GM12874 (cell line): ENCODE measurements at regions not wholly inside any gene's neighbourhood (a gene's known extent, or its start where the extent isn't known, plus 50 kb on each side); places are given as distances from the start of the nearest gene placed in this dataset.

Source experiments
- TF ChIP-seq, protein P1 (sequence below): IDR thresholded peaks from 2 replicates; pipeline ENCODE4 v1.5.1; 2011; ENCODE audit warnings: low read depth, mild to moderate bottlenecking, control low read depth, low read length, moderate library complexity; ENCODE audit not compliant: insufficient read depth

DNA sequence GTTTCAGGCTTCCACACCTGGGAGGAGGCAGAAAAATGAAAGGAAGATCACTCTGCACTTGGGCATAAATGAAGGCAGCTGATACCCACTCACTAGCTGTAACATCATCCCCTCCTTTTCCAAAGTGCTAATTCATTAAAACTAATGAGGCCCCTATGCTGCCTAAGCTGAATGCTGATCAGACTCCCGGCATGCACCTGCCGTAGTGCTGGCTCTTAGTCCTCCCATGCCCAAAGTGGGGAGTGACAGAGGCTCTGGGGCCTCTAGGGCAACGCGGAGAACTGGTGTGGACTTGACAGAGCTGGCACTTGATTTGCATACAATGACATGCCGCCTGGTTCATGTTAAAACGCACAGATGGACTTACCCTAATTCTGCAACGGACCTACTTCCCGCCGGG, 96.5 kb upstream of the NCAM1 start:
- TF ChIP-seq, protein P1, sequence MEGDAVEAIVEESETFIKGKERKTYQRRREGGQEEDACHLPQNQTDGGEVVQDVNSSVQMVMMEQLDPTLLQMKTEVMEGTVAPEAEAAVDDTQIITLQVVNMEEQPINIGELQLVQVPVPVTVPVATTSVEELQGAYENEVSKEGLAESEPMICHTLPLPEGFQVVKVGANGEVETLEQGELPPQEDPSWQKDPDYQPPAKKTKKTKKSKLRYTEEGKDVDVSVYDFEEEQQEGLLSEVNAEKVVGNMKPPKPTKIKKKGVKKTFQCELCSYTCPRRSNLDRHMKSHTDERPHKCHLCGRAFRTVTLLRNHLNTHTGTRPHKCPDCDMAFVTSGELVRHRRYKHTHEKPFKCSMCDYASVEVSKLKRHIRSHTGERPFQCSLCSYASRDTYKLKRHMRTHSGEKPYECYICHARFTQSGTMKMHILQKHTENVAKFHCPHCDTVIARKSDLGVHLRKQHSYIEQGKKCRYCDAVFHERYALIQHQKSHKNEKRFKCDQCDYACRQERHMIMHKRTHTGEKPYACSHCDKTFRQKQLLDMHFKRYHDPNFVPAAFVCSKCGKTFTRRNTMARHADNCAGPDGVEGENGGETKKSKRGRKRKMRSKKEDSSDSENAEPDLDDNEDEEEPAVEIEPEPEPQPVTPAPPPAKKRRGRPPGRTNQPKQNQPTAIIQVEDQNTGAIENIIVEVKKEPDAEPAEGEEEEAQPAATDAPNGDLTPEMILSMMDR: no peak

GRCh38 chr11:112871909-112872500, 89.2 kb upstream of the NCAM1 start:
- TF ChIP-seq, protein P1: no peak

DNA sequence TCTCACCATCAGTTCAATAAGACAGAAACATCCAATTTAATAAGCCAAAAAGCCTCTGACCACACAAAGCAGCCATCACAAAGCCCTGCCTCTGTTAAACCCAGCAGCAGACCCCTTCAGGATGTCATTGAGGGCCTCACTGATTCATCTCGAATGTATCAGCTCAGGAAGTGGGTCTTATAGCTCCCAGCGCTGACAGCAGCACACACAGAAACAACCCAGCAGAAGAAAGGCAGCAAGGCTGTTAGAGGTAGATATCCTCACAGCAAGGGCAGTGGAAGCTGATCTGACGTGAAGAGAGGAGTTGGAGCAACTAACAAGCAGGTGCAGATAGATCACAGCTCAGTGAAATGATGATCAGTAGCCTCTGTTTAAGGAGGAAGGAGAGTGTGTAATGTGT, 86.2 kb upstream of the NCAM1 start:
- TF ChIP-seq, protein P1: no peak

DNA sequence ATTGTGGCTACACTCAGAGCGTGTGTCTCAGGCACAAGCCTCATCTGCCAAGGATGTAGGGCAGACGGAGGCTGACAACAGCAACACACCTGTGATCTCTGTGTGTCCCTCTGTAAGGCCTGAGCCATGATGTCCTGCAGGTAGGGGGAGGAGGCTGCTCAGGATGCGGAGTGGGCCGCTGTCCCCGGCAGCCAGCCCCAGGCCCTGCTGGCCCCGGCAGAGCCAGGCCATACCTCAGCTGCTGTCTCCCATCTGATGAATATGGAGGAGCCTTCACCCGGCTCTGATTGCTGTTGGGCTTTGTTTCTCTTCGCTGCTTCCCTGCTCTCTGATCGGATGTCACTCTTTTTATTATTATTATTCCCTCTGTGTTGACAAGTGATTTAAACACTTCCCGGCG, 83.6 kb upstream of the NCAM1 start:
- TF ChIP-seq, protein P1: no peak

- TF ChIP-seq, protein P1: no peak
Measured at GRCh38 chr11:112878033-112878601, 83.1 kb upstream of the NCAM1 start.

DNA sequence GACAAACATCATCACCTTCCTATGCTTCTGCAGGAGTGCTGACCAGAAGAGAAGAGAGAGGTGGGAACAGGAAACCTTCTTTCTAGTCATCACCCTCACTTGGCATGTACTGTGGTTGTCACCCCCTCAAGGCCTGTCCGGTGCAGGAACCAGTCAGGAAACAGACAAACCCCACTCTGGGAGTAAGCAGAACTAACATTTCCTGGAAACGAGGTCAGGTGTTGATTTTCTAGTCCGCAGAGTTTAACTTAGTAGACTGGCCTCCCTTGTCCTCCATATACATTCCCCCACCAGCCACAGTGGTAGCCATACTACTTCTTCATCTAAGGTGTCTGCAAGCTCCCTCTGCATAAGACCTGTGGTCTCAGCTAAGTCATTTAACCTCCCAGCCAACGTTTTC, 80.7 kb upstream of the NCAM1 start:
- TF ChIP-seq, protein P1: no peak

- TF ChIP-seq, protein P1: no peak
Measured at GRCh38 chr11:112881461-112881860, 79.8 kb upstream of the NCAM1 start.
